ENCODE measurements at regions not wholly inside any gene's neighbourhood (a gene's known extent, or its start where the extent isn't known, plus 50 kb on each side); places are given as distances from the start of the nearest gene placed in this dataset.

DNA sequence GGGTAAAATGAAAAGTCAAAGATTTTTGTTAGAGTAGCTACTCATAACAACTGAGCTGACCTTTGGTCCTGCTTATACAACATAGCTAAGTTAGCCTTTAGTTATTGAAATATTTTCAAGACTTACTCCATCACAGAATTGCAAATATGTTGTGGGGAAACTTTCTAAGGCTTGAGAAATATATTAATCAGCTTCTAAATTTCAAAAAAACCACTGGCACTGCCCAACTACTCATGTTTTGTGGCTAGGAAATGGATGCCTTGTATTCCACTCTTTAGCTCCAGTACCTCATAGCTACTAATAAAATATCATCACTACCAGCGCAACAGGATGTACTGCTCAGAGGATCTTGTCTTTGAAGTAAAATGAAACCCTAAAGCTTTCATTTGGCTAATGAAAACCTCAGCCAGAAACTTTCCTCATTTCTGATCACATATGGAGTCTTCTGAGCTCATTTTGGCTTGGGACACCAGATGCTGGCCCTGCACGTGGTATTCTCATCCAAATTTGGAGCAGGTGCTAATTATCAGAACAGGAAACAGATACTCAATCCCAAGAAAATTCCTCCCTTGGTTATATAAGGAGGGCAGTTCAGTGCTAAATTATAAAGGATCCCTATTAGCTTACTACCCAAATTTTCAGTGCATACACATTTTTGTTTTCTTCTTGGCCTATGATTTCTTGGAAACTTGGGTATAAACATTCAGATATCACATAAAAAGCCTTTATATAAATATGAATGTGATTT, 690.7 kb downstream of the ADGRL2 start:
- no peak for DNase-seq (ENCODE audit: low read depth in 2 of 3, low spot score in 2 of 3)

DNA sequence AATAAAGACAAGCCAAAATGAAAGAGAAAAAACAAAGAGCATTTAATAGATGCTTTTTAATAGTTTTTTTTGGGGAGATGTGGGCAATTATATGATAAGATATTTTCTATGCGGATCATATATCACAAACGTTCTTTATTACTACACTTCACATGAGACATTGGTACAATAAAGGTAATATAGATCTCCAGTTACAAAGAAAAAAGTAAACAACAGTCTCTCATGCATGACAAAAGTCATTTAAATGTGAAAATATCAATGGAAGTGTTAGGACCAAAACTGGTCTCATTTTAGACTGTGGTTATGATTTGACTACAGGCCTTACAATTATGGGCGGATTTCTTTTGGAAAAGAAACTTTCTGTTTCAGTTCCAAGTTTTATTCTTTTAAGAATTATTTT, 687.0 kb downstream of the ADGRL2 start:
- no peak for DNase-seq (ENCODE audit: low read depth in 2 of 3, low spot score in 2 of 3)

DNA sequence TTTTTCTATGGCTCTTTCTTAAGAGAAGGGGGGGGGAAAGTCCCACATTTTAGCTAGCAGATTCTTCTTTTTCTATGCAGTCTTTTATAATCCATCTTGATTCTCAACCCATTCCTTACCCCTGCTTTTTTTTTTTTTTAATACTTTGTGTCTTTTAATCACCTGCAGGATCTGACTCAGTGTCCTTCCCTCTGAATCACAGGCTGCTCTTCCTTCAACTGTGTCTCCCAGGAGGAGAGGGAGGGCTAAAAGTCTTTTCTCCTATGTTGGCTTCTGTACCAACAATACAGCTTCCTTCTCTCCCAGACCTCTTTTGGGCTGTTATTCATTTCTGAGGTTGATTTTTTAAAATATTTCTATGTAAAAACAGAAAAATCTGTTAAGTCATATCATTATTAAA, 686.2 kb downstream of the ADGRL2 start:
- no peak for DNase-seq (ENCODE audit: low read depth in 2 of 3, low spot score in 2 of 3)

DNA sequence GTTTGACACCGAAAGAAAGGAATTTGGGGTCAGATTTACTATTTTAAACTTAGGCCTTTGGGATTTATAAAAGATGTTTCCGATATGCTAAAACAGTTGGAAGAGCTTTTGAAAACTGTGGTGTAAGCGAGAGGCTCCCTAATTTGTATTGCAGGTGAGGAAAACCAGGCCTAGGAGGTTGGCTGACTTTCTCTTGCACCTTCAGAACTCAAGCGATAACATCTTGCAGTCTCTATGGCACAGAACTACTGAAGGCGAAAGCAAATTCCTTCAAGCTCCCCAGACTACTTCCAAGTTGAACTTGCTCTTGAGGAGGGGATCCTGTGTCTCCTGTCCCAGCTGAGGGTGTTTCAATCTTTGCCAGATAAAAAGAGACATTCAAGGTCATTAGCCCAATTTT, 685.7 kb downstream of the ADGRL2 start:
- no peak for DNase-seq (ENCODE audit: low read depth in 2 of 3, low spot score in 2 of 3)

DNA sequence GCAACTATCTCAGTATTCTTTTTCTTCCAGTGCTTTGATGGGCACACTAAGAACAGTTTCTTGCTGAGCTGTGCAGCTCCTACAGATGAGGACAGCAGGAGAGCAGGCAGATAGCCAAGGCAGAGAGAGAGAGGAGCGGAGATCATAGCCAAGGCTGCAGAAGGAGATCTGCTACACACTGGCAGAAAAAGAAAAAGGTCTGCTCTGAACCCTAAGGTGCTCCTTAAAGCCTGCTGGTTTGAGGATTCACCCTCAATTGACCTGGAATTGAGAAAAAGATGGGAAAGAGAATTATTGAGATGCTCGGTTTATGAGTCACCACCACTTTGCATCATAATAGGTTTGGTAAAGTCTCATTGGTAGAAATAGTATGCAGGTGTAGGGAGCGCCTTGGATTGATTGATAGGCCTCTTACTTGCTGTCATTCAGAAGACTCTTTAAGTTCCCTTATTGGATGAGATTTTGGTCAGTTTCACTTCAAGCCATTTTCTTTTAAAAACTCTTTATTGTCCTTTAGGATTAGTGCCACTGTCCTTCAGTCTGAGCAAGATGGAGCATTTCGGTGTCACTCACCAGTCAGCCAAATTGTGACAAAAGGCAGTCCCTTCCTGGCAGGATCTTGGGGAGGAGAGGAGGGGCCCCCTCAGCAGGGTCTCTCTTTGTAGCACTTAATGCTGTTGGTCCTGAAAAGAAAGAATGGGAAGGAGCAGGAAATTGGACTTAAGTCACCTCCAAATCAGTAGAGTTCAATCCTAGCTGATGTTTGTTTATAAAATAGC, 685.0 kb downstream of the ADGRL2 start:
- DNase-seq (ENCODE audit: low read depth in 2 of 3, low spot score in 2 of 3): no peak

DNA sequence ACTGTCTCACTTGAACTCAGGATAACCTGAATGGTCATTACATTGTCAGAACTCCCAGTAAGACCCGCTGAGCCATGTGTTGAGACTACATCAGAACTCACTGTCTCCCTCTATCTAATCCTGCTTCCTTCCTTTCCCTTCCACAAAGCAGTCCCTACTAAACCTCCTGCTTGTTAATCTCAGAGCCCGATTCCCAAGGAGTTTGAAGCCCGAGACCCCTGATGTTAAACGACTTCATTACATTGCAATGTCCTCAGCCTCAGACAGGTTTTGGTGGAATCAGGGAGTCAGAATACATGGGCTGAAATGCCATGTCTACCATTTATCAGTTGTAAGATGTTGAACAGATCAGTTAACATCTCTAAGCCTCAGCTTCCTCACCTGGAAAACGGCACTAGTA, 682.4 kb downstream of the ADGRL2 start:
- no peak for DNase-seq (ENCODE audit: low read depth in 2 of 3, low spot score in 2 of 3)

DNA sequence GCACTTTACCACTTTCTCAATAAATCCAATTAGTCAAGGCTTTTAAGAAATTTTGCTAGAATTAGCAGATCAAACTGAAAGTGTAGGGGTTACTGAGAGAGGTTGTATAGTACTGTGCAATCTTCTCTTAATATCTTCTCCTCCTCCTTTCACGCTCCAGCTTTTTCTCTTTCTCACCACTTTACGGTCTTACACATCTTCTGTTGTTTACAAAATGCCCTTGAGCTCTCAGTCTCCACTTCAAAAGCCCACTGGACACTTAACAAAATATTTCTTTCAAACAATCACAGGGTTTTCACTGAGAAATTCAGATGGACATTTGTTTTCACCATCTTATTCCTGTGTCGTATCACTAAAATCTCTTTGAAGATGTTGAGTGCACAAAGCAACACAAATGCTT, 678.2 kb downstream of the ADGRL2 start:
- DNase-seq (ENCODE audit: low read depth in 2 of 3, low spot score in 2 of 3): no peak

DNA sequence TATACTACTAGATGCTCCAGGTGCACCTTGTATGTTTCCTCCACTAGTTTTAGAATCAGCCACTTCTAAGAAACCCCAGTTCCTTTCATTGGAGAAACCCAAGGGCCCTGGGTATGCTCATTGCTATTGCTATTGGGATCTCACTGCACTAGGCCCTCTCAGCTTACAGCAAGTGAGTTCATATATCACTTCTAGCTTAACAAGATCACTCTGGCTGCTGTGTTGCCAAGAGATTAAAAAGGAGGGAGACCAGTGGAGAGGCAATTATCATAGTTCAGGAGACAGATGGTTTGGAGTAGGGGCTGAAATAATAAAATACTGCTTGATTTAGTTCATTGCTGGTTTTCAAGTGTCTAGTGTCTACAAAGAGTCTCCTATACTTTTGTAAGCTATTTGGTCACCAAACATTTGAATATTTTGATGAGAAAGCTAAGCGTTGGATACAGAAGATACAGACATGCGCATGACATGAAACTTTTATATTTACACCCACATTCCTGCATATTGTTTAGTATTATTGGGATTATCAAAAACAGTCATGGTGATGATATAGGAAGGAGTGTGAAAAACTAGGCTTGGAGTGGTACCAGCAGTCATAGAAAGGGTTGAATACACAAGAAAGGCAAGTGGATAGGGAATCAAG, 671.9 kb downstream of the ADGRL2 start:
- no peak for DNase-seq (ENCODE audit: low read depth in 2 of 3, low spot score in 2 of 3)

DNA sequence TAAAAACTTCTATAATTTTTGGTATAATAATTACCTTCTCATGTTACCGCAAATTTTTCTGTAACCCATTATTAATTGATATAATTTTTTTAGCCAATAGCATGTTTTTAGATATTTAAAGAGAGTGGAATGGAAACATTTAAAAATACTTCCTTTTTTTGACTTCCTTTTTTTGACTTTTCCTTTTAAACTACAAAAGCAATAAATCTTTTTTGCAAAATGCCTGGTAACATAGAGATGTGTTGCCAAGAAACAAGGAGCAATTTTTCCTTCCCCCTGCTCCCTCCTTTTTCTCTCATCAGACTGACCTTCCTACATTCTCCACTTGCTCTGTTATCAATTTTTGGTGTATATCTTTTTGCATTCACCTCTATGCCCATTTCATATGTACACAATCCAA, 666.2 kb downstream of the ADGRL2 start:
- DNase-seq (ENCODE audit: low read depth in 2 of 3, low spot score in 2 of 3): peak in 2 of 3 donors; percentile 13 to 59

DNA sequence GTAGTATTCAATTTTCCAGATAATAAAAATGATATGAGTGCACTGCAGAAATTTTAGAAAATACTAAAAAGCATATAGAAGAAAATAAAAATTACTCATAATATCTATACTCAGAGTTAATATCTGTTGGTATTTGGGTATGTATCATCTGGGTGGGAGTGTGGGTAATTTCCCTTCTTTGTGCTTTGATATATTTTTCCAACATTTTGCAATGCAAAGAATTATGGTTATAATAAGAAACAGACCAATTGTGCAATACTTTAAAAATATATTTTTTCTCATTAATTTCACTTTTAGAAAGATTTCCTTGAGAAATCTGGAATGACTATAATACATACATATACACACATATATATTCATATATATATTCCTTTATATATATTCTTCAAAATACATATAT, 665.7 kb downstream of the ADGRL2 start:
- DNase-seq (ENCODE audit: low read depth in 2 of 3, low spot score in 2 of 3): no peak

DNA sequence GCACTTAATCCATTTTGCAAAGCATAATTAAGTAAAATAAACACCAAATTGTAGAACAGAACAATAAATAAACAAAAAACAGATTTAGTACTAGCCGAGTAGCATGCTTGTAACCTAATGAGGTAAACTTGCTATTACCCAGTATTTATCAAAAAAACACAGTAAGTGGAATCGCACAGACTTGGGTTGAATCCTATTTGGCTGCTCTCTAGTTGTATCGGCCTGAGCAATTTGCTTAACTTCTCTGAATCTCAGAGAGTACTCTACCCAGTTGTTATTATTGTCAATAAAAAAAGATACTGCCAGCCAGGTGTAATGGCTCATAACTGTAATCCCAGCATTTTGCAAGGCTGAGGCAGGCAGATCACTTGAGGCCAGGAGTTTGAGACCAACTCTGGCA, 664.3 kb downstream of the ADGRL2 start:
- no peak for DNase-seq (ENCODE audit: low read depth in 2 of 3, low spot score in 2 of 3)

DNA sequence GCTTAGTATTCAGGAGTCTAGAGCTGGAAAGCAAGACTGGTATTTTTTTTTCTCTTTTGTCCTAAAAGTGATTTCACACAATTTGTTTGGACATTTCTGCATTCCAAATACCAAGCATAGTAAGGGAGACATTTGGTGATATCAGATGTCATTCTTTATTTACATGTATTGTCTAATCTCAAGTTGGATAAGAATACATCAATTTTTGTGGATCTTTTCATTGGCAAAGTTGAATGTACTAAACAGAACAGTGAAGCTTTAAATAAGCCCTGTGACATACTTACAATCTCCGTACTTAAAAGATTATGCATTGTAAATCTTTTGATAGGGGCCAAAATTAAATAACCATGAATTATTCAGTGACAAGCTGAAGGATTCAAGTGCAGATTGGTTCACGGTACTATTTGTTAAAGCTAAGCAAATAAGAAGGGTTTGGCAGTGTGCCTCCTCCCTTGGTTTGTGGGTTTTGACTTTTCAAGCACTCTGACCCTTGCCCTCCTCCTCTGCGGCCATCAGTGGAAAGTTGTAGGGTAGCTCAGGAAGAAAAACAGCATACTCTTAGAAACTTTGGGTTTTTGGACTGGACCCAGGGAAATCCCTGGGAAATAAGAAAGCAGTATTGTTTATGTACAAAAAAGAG, 663.7 kb downstream of the ADGRL2 start:
- peak in 1 of 3 donors; percentile 13 for DNase-seq (ENCODE audit: low read depth in 2 of 3, low spot score in 2 of 3)

DNA sequence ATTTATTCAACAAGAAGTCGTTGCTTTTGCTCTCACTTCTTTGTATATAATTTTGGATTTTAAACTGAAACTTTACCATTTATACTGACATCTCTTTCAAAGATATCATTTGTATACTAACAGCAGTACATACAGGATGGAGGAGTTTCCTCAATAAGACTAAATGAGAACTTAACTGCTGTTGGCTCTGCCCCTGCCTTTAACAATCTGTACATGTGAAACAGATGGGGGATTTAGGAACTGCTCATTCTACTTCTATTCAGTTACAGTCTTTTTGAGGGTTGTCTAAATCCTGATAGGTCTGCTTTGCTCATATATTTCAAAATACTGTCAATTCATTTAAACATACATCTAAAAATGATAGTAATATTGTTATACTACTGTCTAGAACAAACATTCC, 663.2 kb downstream of the ADGRL2 start:
- DNase-seq (ENCODE audit: low read depth in 2 of 3, low spot score in 2 of 3): peak in 1 of 3 donors; percentile 9

DNA sequence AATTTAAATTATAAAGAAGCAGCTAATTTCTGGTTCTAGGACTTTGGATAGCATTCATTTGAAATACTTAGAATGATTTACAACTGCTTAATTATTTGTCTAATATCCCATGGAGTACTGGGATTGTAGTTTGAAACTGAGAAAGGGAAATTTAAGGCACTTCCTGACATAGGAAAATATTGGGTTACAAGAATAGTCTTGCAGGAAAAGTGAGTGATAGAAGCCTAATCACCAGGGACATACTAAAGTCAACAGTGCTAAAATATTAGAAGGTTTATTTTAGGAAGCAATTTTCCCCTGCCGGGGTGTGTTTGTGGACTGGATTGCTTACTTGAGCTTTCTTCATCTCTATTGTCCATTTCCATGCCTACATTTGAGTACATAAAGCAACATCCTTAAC, 661.6 kb downstream of the ADGRL2 start:
- DNase-seq (ENCODE audit: low read depth in 2 of 3, low spot score in 2 of 3): no peak

DNA sequence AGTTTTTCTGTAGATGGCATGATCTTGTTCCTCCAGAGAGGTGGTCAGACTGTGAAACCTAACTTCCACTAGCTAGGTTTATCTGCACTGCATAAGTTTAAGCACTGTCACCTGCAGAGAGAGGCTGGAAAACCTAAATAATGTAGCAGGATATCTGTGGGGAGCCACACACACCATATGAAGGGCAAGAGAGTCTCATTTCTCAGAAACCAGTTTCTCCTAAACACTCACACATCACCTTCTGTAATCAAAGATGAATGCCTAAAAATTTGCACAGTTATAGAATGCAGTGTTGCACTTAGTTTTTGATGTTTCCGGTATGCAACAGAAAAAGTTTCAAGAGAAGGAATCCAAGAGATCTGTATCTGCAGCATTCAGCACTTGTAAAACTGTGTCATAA, 654.6 kb downstream of the ADGRL2 start:
- no peak for DNase-seq (ENCODE audit: low read depth in 2 of 3, low spot score in 2 of 3)

DNA sequence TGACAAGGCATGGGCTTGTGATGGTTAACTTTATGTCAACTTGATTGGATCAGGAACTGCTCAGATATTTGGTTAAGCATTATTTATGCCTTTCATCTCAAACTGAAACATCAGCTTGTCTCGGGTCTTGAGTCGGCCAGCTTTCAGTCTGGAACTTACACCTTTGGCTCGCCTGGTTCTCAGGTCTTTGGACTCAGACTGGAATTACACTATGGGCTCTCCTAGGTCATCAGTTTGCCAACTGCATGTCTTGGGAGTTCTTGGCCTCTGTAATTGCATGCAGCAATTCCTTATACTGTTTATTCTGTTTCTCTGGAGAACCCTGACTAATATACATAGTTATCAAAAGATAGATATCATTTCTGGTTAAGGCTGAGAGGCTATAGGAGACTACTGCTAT, 653.7 kb downstream of the ADGRL2 start:
- no peak for DNase-seq (ENCODE audit: low read depth in 2 of 3, low spot score in 2 of 3)

DNA sequence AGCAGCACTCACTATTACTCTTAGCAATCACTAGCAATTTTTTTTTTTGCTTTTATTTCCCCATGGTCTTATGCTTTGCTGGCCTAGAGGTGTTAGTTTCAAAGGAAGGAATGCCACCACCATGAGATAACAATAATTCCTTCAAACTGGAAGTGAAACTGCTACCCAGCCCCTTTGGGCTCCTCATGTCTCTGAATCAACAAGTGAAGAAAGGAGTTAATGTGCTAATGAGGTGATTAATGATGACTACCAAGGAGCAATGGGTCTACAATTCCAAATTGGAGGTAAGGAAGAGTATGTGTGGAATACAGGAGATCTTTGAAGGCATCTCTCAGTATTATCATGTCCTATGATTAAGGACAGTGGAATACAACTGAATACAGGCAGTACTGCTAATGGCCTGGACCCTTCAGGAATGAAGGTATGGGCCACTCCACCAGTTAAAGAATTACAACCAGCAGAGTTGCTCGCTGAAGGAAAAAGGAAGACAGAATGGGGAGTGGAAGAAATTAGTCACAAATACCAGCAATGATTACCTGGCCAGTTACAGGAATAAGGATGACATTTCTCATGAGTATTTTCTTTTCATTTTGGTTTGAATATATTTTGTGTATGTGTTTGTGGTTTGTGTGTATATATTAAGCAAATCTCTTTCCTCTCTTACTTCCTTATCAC, 652.9 kb downstream of the ADGRL2 start:
- DNase-seq (ENCODE audit: low read depth in 2 of 3, low spot score in 2 of 3): no peak

DNA sequence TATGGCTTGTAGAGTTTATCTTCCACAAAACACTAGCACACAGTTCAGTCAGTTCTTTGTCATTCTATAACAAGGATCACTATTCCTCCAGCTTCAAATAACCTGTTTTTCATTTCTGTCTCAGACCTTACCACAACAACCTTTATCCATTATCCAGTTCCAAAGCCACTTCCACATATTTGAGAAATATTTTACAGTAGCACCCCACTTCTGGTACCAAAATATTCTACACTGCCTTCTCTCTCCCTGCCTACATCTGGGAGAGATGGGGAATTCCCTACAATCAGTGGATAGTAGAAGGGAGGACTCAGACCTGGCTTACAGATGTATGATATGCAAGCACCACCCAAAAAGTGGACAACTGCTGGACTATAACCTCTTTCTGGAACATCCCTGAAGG, 651.4 kb downstream of the ADGRL2 start:
- no peak for DNase-seq (ENCODE audit: low read depth in 2 of 3, low spot score in 2 of 3)

DNA sequence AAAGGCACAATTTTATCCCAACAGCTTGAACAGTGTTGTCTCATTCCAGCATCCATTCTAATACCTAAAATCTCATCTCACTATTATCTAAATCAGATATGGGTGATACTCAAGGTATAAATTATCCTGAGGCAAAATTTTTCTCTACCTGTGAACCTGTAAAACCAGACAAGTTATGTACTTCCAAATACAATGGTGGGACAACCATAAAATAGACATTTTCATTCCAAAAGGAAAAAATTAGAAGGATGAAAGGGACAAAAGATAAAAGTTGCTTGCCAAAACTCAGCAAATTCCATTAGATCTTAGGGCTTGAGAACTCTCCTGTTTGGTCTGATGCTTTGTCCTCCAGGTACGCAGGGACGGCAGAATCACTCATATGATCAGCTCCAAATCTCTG, 650.5 kb downstream of the ADGRL2 start:
- DNase-seq (ENCODE audit: low read depth in 2 of 3, low spot score in 2 of 3): no peak

DNA sequence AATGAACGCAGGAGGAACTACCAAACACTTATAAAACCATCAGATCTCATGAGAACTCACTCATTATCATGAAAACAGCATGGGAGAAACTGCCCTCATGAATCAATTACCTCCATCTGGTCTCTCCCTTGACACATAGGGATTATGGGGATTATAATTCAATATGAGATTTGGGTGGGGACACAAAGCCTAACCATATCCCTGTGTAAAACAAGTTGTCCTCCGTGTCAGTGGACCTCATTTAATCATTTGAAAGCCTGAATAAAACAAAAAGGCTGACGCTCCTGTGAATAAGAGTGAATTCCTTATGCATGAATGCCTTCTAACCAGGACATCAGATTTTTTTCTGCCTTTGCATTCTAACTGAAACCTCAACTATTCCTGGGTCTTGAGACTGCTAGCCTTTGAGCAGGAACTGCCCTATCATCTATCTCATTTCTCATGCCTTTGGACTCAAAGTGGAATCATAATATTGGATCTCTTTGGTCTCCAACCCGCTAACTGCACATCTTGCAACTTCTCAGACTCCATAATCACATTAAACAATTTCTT, 648.8 kb downstream of the ADGRL2 start:
- DNase-seq (ENCODE audit: low read depth in 2 of 3, low spot score in 2 of 3): no peak

DNA sequence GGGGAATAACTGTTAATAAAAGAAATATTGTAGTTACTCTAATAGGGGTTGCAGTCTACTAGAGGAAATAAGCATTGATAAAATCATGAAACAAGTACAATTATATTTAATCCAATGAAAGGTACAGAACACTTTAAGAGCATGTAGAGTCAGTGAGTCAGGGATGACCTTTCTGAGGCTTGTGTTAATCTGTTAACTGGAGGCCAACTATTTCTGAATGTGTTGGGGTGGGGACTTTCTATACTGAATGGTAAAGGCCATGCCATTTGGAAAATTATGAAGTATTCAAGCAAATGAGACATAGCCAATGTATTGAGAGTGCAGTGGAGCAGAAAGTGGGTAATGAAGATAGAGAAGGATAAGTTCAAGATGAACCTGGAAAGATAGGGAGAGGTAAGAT, 646.2 kb downstream of the ADGRL2 start:
- DNase-seq (ENCODE audit: low read depth in 2 of 3, low spot score in 2 of 3): no peak
